ENCODE measurements at regions not wholly inside any gene's neighbourhood (a gene's known extent, or its start where the extent isn't known, plus 50 kb on each side); places are given as distances from the start of the nearest gene placed in this dataset.

- DNase-seq (ENCODE audit: low spot score) = peak; percentile 92
Observed at GRCh38 chr22:47797342-47797945, 1035.0 kb downstream of the TBC1D22A start.

GRCh38 chr22:47796128-47796908 is 1033.9 kb downstream of the TBC1D22A start:
- no peak for DNase-seq (ENCODE audit: low spot score)

DNA sequence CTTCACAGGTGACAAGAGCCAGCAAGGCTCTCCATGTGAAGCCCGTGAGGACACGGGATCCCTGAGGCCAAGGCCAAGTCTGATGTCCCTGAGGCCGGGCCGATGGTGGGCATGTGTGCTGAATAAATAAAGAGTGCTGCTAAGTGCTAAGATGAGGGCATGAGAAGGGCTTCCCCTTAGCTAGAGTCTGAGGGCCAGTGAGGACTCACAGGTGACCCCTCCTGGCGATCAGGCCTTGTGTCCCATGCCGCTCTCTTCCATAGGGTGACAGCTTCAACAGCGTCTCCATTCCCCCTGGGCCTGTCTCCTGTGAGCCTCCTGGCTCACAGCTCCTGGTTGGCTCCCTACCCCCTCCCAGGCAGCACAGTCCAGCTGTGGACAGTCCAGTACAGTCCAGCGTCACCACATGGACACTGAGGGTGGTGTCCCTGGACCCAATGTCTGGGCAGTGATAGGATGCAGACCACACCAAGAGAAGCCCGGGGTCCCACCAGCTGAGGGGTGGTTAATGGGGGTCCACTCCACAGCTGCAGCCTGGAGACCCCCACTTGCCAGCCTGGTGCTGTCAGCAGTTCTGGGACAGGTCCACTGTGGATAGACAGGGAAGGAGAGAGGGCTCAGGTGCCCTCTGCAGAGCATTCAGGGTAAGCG is 1033.2 kb downstream of the TBC1D22A start:
- no peak for DNase-seq (ENCODE audit: low spot score)

GRCh38 chr22:47794851-47795250 is 1032.4 kb downstream of the TBC1D22A start:
- no peak for DNase-seq (ENCODE audit: low spot score)

DNA sequence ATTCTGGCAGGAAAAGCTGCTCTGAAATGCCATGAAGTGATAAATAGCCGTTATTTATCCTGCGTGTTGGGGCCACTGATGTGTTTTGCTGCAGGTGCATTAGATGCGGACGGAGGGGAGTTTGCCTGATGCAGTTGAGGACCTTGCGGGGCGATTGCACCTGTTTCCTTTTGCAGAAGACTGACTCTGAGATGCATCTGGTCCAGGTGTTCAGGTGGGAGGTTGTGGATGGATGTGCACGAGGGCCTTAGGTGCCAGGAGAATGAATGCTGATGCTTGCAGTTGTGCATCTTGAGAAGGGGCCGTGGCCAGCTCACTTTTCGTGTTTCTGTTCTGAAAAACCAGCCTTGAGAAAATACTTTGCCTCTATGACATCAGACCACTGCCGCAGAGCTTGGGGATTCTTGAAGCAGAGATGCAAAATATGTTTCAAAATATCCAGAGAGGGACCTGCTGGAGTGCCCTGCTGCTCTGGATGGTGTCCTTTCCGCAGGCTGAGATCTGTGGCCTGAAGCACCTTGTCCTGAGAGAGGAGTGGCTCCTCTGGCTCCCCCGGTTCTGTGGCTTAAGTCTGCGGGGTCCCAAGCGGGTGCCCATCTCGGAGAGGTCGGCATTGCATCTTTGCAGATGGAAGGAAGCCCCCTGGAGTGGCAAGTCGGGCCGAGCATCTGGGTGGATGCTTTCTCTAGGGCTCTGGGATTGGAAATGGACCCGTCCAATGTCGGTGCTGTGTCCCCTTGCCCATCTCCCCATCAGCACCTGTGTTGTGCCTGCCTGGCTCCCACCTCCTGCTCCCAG is 1031.1 kb downstream of the TBC1D22A start:
- DNase-seq (ENCODE audit: low spot score) = no peak

GRCh38 chr22:47789171-47789570 is 1026.7 kb downstream of the TBC1D22A start:
- peak; percentile 65 for DNase-seq (ENCODE audit: low spot score)

DNA sequence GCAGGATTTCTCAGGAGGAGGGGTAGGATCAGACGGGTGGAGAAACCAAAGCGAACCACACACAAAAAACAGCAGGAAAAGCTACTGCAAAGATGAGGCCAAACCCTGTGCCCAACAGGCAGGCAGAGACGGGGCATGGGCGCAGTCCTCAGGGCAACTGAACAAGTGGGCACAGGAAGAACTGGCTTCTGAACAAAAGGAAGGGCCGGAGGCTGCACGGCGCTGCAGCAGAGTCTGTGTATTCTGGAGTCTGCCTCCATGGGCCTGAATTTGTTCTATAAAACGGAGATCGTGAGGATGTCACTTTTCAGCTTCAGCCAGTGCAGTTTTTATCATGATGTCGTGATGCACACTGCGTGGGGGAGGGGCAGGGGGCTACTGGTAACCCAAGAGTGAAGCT is 1026.0 kb downstream of the TBC1D22A start:
- DNase-seq (ENCODE audit: low spot score) = no peak

DNA sequence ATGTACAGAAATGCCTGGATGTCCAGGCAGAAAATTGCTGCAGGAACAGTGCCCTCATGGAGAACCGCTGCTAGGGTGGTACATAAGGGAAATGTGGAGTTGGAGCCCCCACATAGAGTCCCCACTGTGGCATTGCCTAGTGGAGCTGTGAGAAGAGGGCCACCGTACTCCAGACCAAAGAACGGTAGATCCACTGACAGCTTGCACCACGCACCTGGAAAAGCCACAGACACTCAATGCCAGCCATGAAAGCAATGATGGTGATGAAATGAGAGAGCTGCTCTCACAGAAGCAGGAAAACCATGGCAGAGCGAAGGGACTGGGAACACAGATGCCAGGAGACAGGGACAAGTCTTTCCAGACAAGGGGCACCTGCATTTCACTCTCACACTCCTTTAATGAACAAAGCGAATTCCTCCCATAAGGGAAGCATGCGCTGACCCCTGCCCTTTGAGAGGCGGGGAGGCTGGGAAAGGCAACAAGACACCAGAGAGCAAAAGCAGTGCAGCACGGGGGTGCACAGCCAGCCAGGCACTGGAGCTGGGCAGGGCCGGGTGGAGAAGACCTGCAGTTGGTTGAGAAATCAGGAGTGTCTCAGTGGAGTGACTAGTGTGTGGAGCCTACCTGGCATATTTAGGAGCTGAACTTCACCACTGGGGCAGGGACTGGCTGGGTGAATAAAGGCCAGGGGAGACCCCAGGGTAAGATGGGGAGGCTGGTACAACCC is 1025.2 kb downstream of the TBC1D22A start:
- no peak for DNase-seq (ENCODE audit: low spot score)

DNA sequence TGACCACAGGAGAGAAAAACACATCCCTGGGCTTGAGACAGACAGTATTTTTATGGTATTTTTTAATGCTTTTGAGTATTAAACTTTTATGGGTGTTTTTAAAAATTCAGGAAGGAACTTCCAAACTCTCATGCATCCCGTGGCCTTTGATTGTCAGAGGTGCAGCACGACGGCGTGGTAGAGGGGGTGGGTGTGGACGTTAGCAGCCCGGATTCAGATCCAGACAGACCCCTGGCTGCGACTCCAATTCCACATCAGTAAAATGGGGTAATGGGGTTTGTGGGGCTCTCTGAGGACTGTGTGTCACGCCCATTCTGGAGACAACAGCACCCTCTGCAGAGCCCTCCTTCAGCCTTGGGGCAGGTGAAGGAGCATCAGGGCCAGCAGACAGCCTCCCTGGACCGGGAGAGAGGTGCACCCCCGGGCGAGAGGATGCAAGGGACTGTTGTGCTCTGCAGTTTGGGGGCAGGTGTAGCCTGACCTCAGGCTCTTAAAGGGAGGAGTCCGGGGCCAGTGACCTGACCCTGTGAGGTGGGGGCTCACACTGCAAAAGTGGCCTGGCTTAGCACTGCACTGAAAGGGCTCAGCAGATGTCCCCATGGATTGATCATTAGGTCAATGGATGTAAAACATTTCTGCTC is 1024.3 kb downstream of the TBC1D22A start:
- no peak for DNase-seq (ENCODE audit: low spot score)

GRCh38 chr22:47784991-47785390 is 1022.5 kb downstream of the TBC1D22A start:
- DNase-seq (ENCODE audit: low spot score) = no peak

DNA sequence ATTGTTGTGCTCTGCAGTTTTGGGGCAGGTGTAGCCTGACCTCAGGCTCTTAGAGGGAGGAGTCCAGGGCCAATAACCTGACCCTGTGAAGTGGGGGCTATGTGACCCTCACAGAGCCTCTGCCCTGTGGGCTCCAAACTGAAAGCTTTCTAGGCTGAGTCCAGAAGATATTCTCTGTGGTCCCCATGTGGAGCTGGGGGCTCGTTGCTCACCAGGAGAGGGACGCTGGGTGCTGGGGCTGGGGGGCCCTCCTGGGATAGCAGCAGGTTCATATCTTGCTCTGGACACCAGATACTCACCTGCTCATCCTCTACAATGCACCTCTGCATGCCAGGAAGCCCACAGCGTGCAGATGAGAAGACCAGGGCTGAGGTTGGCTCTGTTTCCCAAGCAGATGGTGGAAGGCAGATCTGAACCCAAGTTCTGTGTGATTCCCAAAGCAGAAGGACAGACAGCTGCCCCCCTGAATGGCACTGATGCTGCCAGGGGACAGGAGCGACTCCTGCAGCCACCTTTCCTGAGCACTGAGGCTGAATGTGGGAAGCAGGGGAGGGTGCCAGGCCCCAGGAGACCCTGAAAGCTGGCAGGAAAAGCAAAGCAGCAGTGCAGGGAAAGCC is 1022.0 kb downstream of the TBC1D22A start:
- no peak for DNase-seq (ENCODE audit: low spot score)

DNA sequence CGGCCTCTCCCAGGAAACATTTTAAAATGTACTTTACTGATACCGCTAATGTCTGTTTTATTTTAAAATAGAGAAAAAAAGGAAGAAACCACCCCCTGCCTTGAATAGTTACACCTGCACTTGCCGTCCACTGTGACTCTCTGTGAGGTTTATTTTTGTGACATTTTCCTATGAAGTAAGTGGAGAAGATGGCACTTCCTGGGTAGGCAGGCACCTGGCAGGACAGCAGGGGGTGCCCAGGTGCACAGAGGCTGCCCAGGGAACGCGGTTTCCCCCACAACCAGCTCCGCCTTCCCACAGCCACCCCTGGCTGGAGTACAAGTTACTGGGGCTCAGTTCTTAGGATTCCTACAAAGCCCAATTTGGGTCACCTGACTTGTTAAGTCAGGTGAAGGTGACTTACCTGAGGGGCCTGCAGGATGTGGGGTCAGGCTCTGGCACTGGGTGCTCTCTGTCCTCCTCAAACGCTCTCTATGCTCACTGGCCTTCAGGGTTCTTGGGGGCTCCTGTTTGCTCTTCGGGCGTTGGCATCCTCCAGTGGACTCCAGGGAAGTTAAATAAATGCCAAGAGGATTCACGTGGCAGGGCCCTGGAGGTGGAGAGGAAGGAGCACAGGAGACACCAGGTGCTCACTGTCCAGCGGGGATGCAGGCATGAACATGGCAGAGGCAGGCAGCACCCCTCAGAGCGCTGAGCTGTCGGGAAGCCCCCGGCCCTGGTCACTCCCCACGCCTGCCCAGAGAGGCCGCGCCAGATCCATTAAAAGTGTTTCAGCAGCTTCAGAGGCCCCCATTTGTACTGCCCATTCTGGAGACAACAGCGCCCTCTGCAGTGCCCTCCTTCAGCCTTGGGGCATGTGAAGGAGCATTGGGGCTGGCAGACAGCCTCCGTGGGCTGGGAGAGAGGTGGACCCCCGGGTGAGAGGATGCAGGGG is 1021.2 kb downstream of the TBC1D22A start:
- DNase-seq (ENCODE audit: low spot score) = no peak

GRCh38 chr22:47782328-47783075 is 1020.1 kb downstream of the TBC1D22A start:
- no peak for DNase-seq (ENCODE audit: low spot score)

GRCh38 chr22:47781427-47782111 is 1019.1 kb downstream of the TBC1D22A start:
- DNase-seq (ENCODE audit: low spot score) = no peak

DNA sequence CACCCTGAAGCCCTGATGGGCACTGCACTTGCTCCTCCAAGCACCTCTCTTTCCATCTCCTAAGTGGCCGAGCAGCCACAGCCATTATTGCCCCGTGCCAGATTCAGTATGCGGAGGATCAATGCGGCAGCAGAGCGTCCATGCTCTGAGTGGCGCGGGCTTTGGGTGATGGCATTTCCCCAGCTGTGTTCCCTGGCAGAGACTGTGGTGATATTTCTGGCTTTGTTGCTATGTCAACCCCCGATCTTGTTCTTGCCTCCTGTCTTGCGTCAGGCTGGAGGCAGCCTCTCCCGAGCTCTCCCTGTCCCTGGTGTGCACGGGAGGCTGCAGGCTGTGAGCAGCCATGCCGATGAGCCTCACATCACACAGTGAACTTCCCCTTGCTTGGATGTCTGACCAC is 1018.6 kb downstream of the TBC1D22A start:
- DNase-seq (ENCODE audit: low spot score) = no peak

DNA sequence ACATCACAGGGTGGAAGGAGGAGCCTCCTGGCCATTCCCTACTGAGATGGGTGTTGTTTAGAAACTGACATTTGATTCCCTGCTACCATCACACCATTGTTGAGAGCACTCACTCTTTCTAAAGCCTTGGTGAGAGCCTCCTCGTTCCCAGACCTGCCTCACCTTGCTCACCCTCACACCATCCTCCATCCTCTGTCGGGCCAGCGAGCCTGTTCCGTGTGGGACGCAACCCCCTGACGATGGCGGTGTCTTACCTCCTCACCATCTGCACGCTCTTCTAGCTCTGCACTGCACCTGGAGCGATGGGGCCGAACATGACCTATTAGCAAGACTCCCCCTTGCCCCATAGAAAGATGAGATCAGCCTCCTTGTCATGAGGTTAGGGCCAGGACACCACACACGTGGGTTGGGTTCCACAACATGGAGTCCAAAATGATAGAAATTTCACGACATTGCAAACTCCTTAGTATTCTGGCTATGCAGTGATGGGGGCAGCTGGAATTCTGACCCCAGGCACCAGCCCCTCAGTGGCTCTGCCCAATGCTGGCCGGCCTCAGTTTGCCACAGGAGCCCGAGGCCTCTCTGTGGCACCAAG is 1017.9 kb downstream of the TBC1D22A start:
- no peak for DNase-seq (ENCODE audit: low spot score)

DNA sequence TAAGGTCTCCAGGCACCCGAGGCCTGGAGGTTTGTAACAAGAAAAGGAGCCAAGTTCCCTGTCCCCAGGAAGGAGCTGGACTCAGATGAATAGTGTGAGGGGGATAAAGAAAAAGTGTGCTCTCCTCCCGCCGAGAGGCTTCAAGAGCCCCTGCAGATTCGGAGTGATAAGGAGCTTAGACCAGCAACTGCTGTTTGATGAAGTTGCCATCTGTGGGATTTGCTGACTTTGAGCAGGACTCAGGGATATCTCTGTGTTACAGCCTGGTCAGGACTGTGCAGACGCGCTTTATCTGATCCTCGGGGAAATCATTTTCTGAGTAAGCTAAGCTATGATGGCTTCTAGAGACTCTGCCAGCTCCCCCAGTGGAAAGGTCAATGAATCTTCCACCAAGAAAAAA is 1017.0 kb downstream of the TBC1D22A start:
- peak; percentile 97 for DNase-seq (ENCODE audit: low spot score)

Measured in umbilical cord (tissue), 1 donor.